Umbilical cord (tissue), 1 donor: ENCODE measurements at regions not wholly inside any gene's neighbourhood (a gene's known extent, or its start where the extent isn't known, plus 50 kb on each side); places are given as distances from the start of the nearest gene placed in this dataset.

Source experiments
- DNase-seq: peaks from one replicate; pipeline ENCODE4 v3.0.0-alpha.2; 2015; ENCODE audit warnings: low spot score

GRCh38 chr2:16013359-16013911 is 73.1 kb downstream of the MYCN start:
- DNase-seq, result no peak

GRCh38 chr2:16012626-16013358 is 72.4 kb downstream of the MYCN start:
- peak; percentile 43 for DNase-seq

GRCh38 chr2:16012029-16012596 is 71.8 kb downstream of the MYCN start:
- DNase-seq, result no peak

GRCh38 chr2:16011621-16011960 is 71.2 kb downstream of the MYCN start:
- no peak for DNase-seq

GRCh38 chr2:16010951-16011620 is 70.7 kb downstream of the MYCN start:
- DNase-seq, result no peak

GRCh38 chr2:16010011-16010410 is 69.7 kb downstream of the MYCN start:
- no peak for DNase-seq

GRCh38 chr2:16009560-16009959 is 69.2 kb downstream of the MYCN start:
- no peak for DNase-seq

GRCh38 chr2:16008856-16009255 is 68.5 kb downstream of the MYCN start:
- no peak for DNase-seq

GRCh38 chr2:16008331-16008850 is 68.0 kb downstream of the MYCN start:
- no peak for DNase-seq

GRCh38 chr2:16007167-16007934 is 67.0 kb downstream of the MYCN start:
- no peak for DNase-seq

GRCh38 chr2:16006537-16007166 is 66.3 kb downstream of the MYCN start:
- DNase-seq, result no peak

- no peak for DNase-seq
Observed at GRCh38 chr2:16005816-16006536, 65.6 kb downstream of the MYCN start.

GRCh38 chr2:16005389-16005788 is 65.0 kb downstream of the MYCN start:
- no peak for DNase-seq

GRCh38 chr2:16003809-16004208 is 63.5 kb downstream of the MYCN start:
- DNase-seq, result no peak

- DNase-seq, result no peak
Observed at GRCh38 chr2:16003152-16003551, 62.8 kb downstream of the MYCN start.

GRCh38 chr2:16002575-16002974 is 62.2 kb downstream of the MYCN start:
- DNase-seq, result no peak

GRCh38 chr2:16002144-16002543 is 61.8 kb downstream of the MYCN start:
- DNase-seq, result no peak

GRCh38 chr2:16000642-16001041 is 60.3 kb downstream of the MYCN start:
- DNase-seq, result no peak

GRCh38 chr2:15999596-16000469 is 59.5 kb downstream of the MYCN start:
- no peak for DNase-seq
